ENCODE measurements at regions not wholly inside any gene's neighbourhood (a gene's known extent, or its start where the extent isn't known, plus 50 kb on each side); places are given as distances from the start of the nearest gene placed in this dataset.
"Not testable (repeated sequence)": the region's sequence is repeated elsewhere in the genome, so short reads cannot be mapped to it uniquely, and the experiment has no call there.

GRCh38 chr11:71165771-71166170 lies 86.6 kb downstream of the SHANK2 start:
- TF ChIP-seq CTCF (IDR thresholded peaks at IDR 0.05; ENCODE audit: control extremely low read depth, extremely low read depth, low read depth, missing control alignments) = no peak
- no peak for DNase-seq (ENCODE audit: extremely low spot score)
- ChIA-PET CTCF (no interaction called here), POLR2A (no interaction called here)

- POLR2A ChIA-PET = no interaction called here
- CTCF ChIA-PET = no interaction called here
- no peak for TF ChIP-seq CTCF (IDR thresholded peaks at IDR 0.05; ENCODE audit: control extremely low read depth, extremely low read depth, low read depth, missing control alignments)
- no peak for DNase-seq (ENCODE audit: extremely low spot score)
These were observed 87.8 kb downstream of the SHANK2 start for GRCh38 chr11:71164621-71165020.

GRCh38 chr11:71164186-71164585 lies 88.2 kb downstream of the SHANK2 start:
- no peak for TF ChIP-seq CTCF (IDR thresholded peaks at IDR 0.05; ENCODE audit: control extremely low read depth, extremely low read depth, low read depth, missing control alignments)
- no peak for DNase-seq (ENCODE audit: extremely low spot score)
- CTCF ChIA-PET = no interaction called here
- POLR2A ChIA-PET = no interaction called here

GRCh38 chr11:71163371-71163770 lies 89.0 kb downstream of the SHANK2 start:
- CTCF ChIA-PET = no interaction called here

GRCh38 chr11:71158936-71159335 lies 93.4 kb downstream of the SHANK2 start:
- no peak for DNase-seq (ENCODE audit: extremely low spot score)
- CTCF ChIA-PET = no interaction called here
- POLR2A ChIA-PET = no interaction called here
- TF ChIP-seq CTCF (IDR thresholded peaks at IDR 0.05; ENCODE audit: control extremely low read depth, extremely low read depth, low read depth, missing control alignments) = no peak

More at GRCh38 chr11:71163371-71163770, 89.0 kb downstream of the SHANK2 start:
- POLR2A ChIA-PET = no interaction called here
- DNase-seq (ENCODE audit: extremely low spot score) = no peak
- no peak for TF ChIP-seq CTCF (IDR thresholded peaks at IDR 0.05; ENCODE audit: control extremely low read depth, extremely low read depth, low read depth, missing control alignments)

- CTCF ChIA-PET; POLR2A ChIA-PET; DNase-seq (ENCODE audit: extremely low spot score): not testable (repeated sequence)
These were observed 94.7 kb downstream of the SHANK2 start for GRCh38 chr11:71157676-71158075.

GRCh38 chr11:71156301-71156700 lies 96.1 kb downstream of the SHANK2 start:
- POLR2A ChIA-PET = no interaction called here
- CTCF ChIA-PET = no interaction called here
- no peak for TF ChIP-seq CTCF (IDR thresholded peaks at IDR 0.05; ENCODE audit: control extremely low read depth, extremely low read depth, low read depth, missing control alignments)
- no peak for DNase-seq (ENCODE audit: extremely low spot score)

All from GM10248 (cell line).